ENCODE measurements at regions not wholly inside any gene's neighbourhood (a gene's known extent, or its start where the extent isn't known, plus 50 kb on each side); places are given as distances from the start of the nearest gene placed in this dataset.

GRCh38 chr5:17690473-17690872 is 56.2 kb downstream of the TAF11L14 start:
- POLR2A ChIA-PET = no interaction called here
- CTCF ChIA-PET = no interaction called here

GRCh38 chr5:17691762-17692161 is 57.5 kb downstream of the TAF11L14 start:
- ChIA-PET CTCF (no interaction called here), POLR2A (no interaction called here)

- ChIA-PET CTCF (no interaction called here), POLR2A (no interaction called here)
Measured at GRCh38 chr5:17694371-17694770, 60.1 kb downstream of the TAF11L14 start.

- CTCF ChIA-PET = no interaction called here
Measured at GRCh38 chr5:17694914-17695313, 60.7 kb downstream of the TAF11L14 start.

GRCh38 chr5:17696627-17697026 is 62.4 kb downstream of the TAF11L14 start:
- POLR2A ChIA-PET = no interaction called here
- CTCF ChIA-PET = no interaction called here

More at GRCh38 chr5:17694914-17695313, 60.7 kb downstream of the TAF11L14 start:
- POLR2A ChIA-PET = no interaction called here

GRCh38 chr5:17697671-17698070 is 63.4 kb downstream of the TAF11L14 start:
- ChIA-PET POLR2A (no interaction called here), CTCF (no interaction called here)

GRCh38 chr5:17709011-17709710 is 74.9 kb downstream of the TAF11L14 start:
- POLR2A ChIA-PET = no interaction called here
- CTCF ChIA-PET = no interaction called here

GRCh38 chr5:17713301-17713700 is 79.0 kb downstream of the TAF11L14 start:
- POLR2A ChIA-PET = no interaction called here
- CTCF ChIA-PET = no interaction called here

- POLR2A ChIA-PET = no interaction called here
Measured at GRCh38 chr5:17714186-17714585, 79.9 kb downstream of the TAF11L14 start.

GRCh38 chr5:17719592-17719991 is 85.3 kb downstream of the TAF11L14 start:
- ChIA-PET POLR2A (no interaction called here), CTCF (no interaction called here)

More at GRCh38 chr5:17714186-17714585, 79.9 kb downstream of the TAF11L14 start:
- CTCF ChIA-PET = no interaction called here

GRCh38 chr5:17720071-17720470 is 85.8 kb downstream of the TAF11L14 start:
- ChIA-PET CTCF (no interaction called here), POLR2A (no interaction called here)

- POLR2A ChIA-PET = no interaction called here
- CTCF ChIA-PET = no interaction called here
Measured at GRCh38 chr5:17723876-17724275, 89.6 kb downstream of the TAF11L14 start.

- ChIA-PET CTCF (no interaction called here), POLR2A (no interaction called here)
Measured at GRCh38 chr5:17727098-17727497, 92.8 kb downstream of the TAF11L14 start.

- CTCF ChIA-PET = no interaction called here
- POLR2A ChIA-PET = no interaction called here
Measured at GRCh38 chr5:17730421-17730820, 96.2 kb downstream of the TAF11L14 start.

GRCh38 chr5:17732351-17732923 is 98.2 kb downstream of the TAF11L14 start:
- POLR2A ChIA-PET = no interaction called here
- CTCF ChIA-PET = no interaction called here

- ChIA-PET CTCF (no interaction called here), POLR2A (no interaction called here)
Measured at GRCh38 chr5:17734011-17734410, 99.8 kb downstream of the TAF11L14 start.

GRCh38 chr5:17735761-17736160 is 101.5 kb downstream of the TAF11L14 start:
- POLR2A ChIA-PET = no interaction called here
- CTCF ChIA-PET = no interaction called here

GRCh38 chr5:17737092-17737491 is 102.8 kb downstream of the TAF11L14 start:
- ChIA-PET CTCF (no interaction called here), POLR2A (no interaction called here)

- ChIA-PET CTCF (no interaction called here), POLR2A (no interaction called here)
Measured at GRCh38 chr5:17738446-17738845, 104.2 kb downstream of the TAF11L14 start.

GRCh38 chr5:17743580-17744435 is 109.5 kb downstream of the TAF11L14 start:
- CTCF ChIA-PET = no interaction called here
- POLR2A ChIA-PET = no interaction called here

GRCh38 chr5:17748201-17748600 is 113.9 kb downstream of the TAF11L14 start:
- ChIA-PET POLR2A (no interaction called here), CTCF (no interaction called here)

Measured in activated CD8-positive, alpha-beta memory T cell treated with anti-CD3 and anti-CD28 coated beads for 36 hours (primary cell).